ENCODE measurements at regions not wholly inside any gene's neighbourhood (a gene's known extent, or its start where the extent isn't known, plus 50 kb on each side); places are given as distances from the start of the nearest gene placed in this dataset.
A peak's percentile ranks its signal among the peaks of the same experiment; 100 is the strongest.
"Not testable (repeated sequence)": the region's sequence is repeated elsewhere in the genome, so short reads cannot be mapped to it uniquely, and the experiment has no call there.

GRCh38 chr3:187497052-187497451 is 128.9 kb downstream of the RTP4 start:
- no peak overlapping the region for H3K4me3 ChIP-seq (ENCODE audit: low read depth, low read length)
- DNase-seq (ENCODE audit: low read depth): no peak
- no peak for TF ChIP-seq CTCF (IDR thresholded peaks at IDR 0.05; ENCODE audit: insufficient read depth, low read depth, low read length)
- H3K36me3 ChIP-seq (ENCODE audit: control insufficient read depth, insufficient read depth, low read length): no peaks in the 10 kb centered on the region
- CTCF ChIA-PET: interaction anchor here (0.7 to 0.8 kb wide), 2 partner anchors 11 to 172 kb away, joined by 3 read pairs; no protein-coding TSS in a partner anchor
- POLR2A ChIA-PET: no interaction called here
- H3K27me3 ChIP-seq (ENCODE audit: control insufficient read depth, insufficient read depth, low read length): no peaks in the 10 kb centered on the region

- H3K4me3 ChIP-seq (ENCODE audit: low read depth, low read length); POLR2A ChIA-PET; H3K27me3 ChIP-seq (ENCODE audit: control insufficient read depth, insufficient read depth, low read length); H3K36me3 ChIP-seq (ENCODE audit: control insufficient read depth, insufficient read depth, low read length); CTCF ChIA-PET; DNase-seq (ENCODE audit: low read depth): not testable (repeated sequence)
These were observed 125.9 kb downstream of the RTP4 start for GRCh38 chr3:187494056-187494455.

- Histone ChIP-seq H3K27me3 (ENCODE audit: control insufficient read depth, insufficient read depth, low read length) (no peaks in the 10 kb centered on the region), H3K4me3 (ENCODE audit: low read depth, low read length) (no peak overlapping the region), H3K36me3 (ENCODE audit: control insufficient read depth, insufficient read depth, low read length) (no peaks in the 10 kb centered on the region)
- POLR2A ChIA-PET: no interaction called here
- no peak for DNase-seq (ENCODE audit: low read depth)
- no peak for TF ChIP-seq CTCF (IDR thresholded peaks at IDR 0.05; ENCODE audit: insufficient read depth, low read depth, low read length)
- CTCF ChIA-PET: interaction anchor here (0.7 to 1.6 kb wide), 2 partner anchors 11 to 172 kb away, joined by 4 to 6 read pairs; no protein-coding TSS in a partner anchor
These were observed 123.2 kb downstream of the RTP4 start for GRCh38 chr3:187491371-187491770.

GRCh38 chr3:187490366-187490765 is 122.2 kb downstream of the RTP4 start:
- Histone ChIP-seq H3K4me3 (ENCODE audit: low read depth, low read length) (no peak overlapping the region), H3K36me3 (ENCODE audit: control insufficient read depth, insufficient read depth, low read length) (no peaks in the 10 kb centered on the region), H3K27me3 (ENCODE audit: control insufficient read depth, insufficient read depth, low read length) (no peaks in the 10 kb centered on the region)
- peak; percentile 9 for DNase-seq (ENCODE audit: low read depth)
- POLR2A ChIA-PET: interaction anchor here (0.7 kb wide), 1 partner anchor 31 kb away, joined by 4 read pairs; no protein-coding TSS in a partner anchor
- no peak for TF ChIP-seq CTCF (IDR thresholded peaks at IDR 0.05; ENCODE audit: insufficient read depth, low read depth, low read length)
- CTCF ChIA-PET: interaction anchor here (1.6 kb wide), 1 partner anchor 171 kb away, joined by 6 read pairs; no protein-coding TSS in a partner anchor

- CTCF ChIA-PET: interaction anchor here (0.6 kb wide), 1 partner anchor 118 kb away, joined by 5 read pairs; no protein-coding TSS in a partner anchor
These were observed 116.5 kb downstream of the RTP4 start for GRCh38 chr3:187484547-187485295.

More at GRCh38 chr3:187484547-187485295, 116.5 kb downstream of the RTP4 start:
- POLR2A ChIA-PET: no interaction called here
- DNase-seq (ENCODE audit: low read depth): no peak
- no peaks in the 10 kb centered on the region for H3K36me3 ChIP-seq (ENCODE audit: control insufficient read depth, insufficient read depth, low read length)
- no peak overlapping the region for H3K4me3 ChIP-seq (ENCODE audit: low read depth, low read length)
- peaks cover under 1% of the 10 kb centered on the region; the same call in 1 of the 2 replicates for H3K27me3 ChIP-seq (ENCODE audit: control insufficient read depth, insufficient read depth, low read length)
- no peak for TF ChIP-seq CTCF (IDR thresholded peaks at IDR 0.05; ENCODE audit: insufficient read depth, low read depth, low read length)
